SU-DHL-6 (cell line): ENCODE measurements at regions not wholly inside any gene's neighbourhood (a gene's known extent, or its start where the extent isn't known, plus 50 kb on each side); places are given as distances from the start of the nearest gene placed in this dataset.

Experiments
- H2AFZ ChIP-seq: fragments of 200-600 bp; sonication (generic); 2 replicates; pipeline ENCODE4 v1.6.1; 2014; ENCODE audit warnings: low read depth, mild to moderate bottlenecking, moderate library complexity, mixed read lengths, antibody characterized with exemption, low read length; ENCODE audit not compliant: severe bottlenecking
- H3F3A ChIP-seq: fragments of 200-600 bp; shearing (Covaris generic); 2 replicates; pipeline ENCODE4 v1.6.0; 2016; ENCODE audit warnings: antibody characterized with exemption, mild to moderate bottlenecking; ENCODE audit not compliant: insufficient read depth
- H3K27ac ChIP-seq: fragments of 200-600 bp; sonication (generic); 2 replicates; pipeline ENCODE4 v1.5.1; 2016; ENCODE audit warnings: low read depth, mild to moderate bottlenecking, low read length, moderate library complexity, mixed read lengths
- H3K27me3 ChIP-seq: fragments of 200-600 bp; sonication (generic), shearing (Covaris generic); 2 replicates; pipeline ENCODE4 v1.6.0; 2014; ENCODE audit warnings: mild to moderate bottlenecking, low read length
- H3K36me3 ChIP-seq: fragments of 200-600 bp; sonication (generic); 2 replicates; pipeline ENCODE4 v1.6.1; 2014; ENCODE audit warnings: mild to moderate bottlenecking, low read length, mixed read lengths
- H3K4me2 ChIP-seq: fragments of 300-600, 200-600 bp; shearing (Covaris generic), sonication (generic); 2 replicates; pipeline ENCODE4 v1.6.0; 2014; ENCODE audit warnings: low read length, low read depth, mild to moderate bottlenecking; ENCODE audit not compliant: poor library complexity, severe bottlenecking
- H3K4me3 ChIP-seq: fragments of 200-600 bp; sonication (generic); 2 replicates; pipeline ENCODE4 v1.5.1; 2014; ENCODE audit warnings: antibody characterized with exemption, low read length, mild to moderate bottlenecking, mixed read lengths; ENCODE audit not compliant: insufficient read depth, poor library complexity, severe bottlenecking
- H3K79me2 ChIP-seq: fragments of 200-600 bp; sonication (generic); 2 replicates; pipeline ENCODE4 v1.6.1; 2014; ENCODE audit warnings: mild to moderate bottlenecking, low read length, moderate library complexity; ENCODE audit not compliant: insufficient read depth
- H3K9ac ChIP-seq: fragments of 200-600 bp; sonication (generic); 2 replicates; pipeline ENCODE4 v1.7.0; 2014; ENCODE audit warnings: mild to moderate bottlenecking, low read length
- H3K9me2 ChIP-seq: fragments of 200-600 bp; sonication (generic); replicated peaks from 2 replicates; pipeline ENCODE4 v1.6.1; 2014; ENCODE audit warnings: low read length; ENCODE audit not compliant: insufficient read depth
- H3K9me3 ChIP-seq: fragments of 200-600 bp; sonication (generic); 2 replicates; pipeline ENCODE4 v1.6.1; 2014; ENCODE audit warnings: low read length, mixed read lengths; ENCODE audit not compliant: insufficient read depth
- H4K20me1 ChIP-seq: fragments of 200-600 bp; sonication (generic); 2 replicates; pipeline ENCODE4 v1.6.1; 2014; ENCODE audit warnings: low read depth, mild to moderate bottlenecking, antibody characterized with exemption, low read length, moderate library complexity, mixed read lengths
- EZH2phosphoT487 ChIP-seq: fragments of 200-600 bp; sonication (generic), shearing (Covaris generic); conservative IDR thresholded peaks from 2 replicates; pipeline ENCODE4 v1.6.1; 2018; ENCODE audit warnings: mild to moderate bottlenecking, antibody characterized with exemption, low read length, moderate library complexity, mixed read lengths
- TF ChIP-seq, protein P1 (sequence below): fragments of 200-600 bp; sonication (generic); IDR thresholded peaks from one replicate; pipeline ENCODE4 v1.5.1; 2017; ENCODE audit warnings: antibody characterized with exemption, mild to moderate bottlenecking, low read length, moderate library complexity; ENCODE audit not compliant: insufficient read depth, poor library complexity, severe bottlenecking

GRCh38 chr21:19771881-19772280 lies 1226.3 kb upstream of the NCAM2 start:
- Histone ChIP-seq H3K9me3 (no peaks in the 10 kb centered on the region), H2AFZ (peak overlapping the region; percentile 76), H4K20me1 (no peaks in the 10 kb centered on the region), H3K9ac (no peak overlapping the region), H3K27me3 (no peaks in the 10 kb centered on the region), H3K4me3 (no peak overlapping the region), H3K4me2 (no peak overlapping the region), H3K79me2 (no peaks in the 10 kb centered on the region), H3F3A (no peaks in the 10 kb centered on the region), H3K36me3 (no peaks in the 10 kb centered on the region), H3K27ac (no peak overlapping the region), H3K9me2 (no peaks in the 10 kb centered on the region)
- TF ChIP-seq, protein P1, sequence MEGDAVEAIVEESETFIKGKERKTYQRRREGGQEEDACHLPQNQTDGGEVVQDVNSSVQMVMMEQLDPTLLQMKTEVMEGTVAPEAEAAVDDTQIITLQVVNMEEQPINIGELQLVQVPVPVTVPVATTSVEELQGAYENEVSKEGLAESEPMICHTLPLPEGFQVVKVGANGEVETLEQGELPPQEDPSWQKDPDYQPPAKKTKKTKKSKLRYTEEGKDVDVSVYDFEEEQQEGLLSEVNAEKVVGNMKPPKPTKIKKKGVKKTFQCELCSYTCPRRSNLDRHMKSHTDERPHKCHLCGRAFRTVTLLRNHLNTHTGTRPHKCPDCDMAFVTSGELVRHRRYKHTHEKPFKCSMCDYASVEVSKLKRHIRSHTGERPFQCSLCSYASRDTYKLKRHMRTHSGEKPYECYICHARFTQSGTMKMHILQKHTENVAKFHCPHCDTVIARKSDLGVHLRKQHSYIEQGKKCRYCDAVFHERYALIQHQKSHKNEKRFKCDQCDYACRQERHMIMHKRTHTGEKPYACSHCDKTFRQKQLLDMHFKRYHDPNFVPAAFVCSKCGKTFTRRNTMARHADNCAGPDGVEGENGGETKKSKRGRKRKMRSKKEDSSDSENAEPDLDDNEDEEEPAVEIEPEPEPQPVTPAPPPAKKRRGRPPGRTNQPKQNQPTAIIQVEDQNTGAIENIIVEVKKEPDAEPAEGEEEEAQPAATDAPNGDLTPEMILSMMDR: no peak
- no peak for TF ChIP-seq EZH2phosphoT487

DNA sequence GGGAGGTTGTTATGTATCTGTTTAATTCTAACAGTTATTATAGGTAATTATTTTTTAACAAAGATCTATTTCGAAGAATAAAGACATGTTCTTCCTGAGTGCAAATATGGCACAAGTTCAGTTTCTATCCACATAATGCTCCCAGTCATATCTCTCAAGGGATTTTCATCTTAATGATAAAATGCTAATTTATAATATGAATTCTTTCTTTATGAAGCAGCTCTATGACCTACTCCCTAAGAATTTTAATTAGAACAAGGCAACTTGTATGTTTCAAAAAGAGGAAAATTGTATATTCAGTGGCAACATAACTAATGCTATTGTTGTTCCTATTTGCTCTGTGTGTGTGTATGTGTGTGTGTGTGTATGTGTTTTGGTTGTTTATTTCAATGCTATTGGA lies 1222.1 kb upstream of the NCAM2 start:
- Histone ChIP-seq H3K79me2 (no peaks in the 10 kb centered on the region), H3K27me3 (no peaks in the 10 kb centered on the region), H3F3A (no peaks in the 10 kb centered on the region), H4K20me1 (no peaks in the 10 kb centered on the region), H3K36me3 (no peaks in the 10 kb centered on the region), H3K9me3 (peaks cover 9% of the 10 kb centered on the region; the same call in 1 of the 2 replicates), H2AFZ (no peak overlapping the region), H3K9ac (no peak overlapping the region), H3K9me2 (no peaks in the 10 kb centered on the region), H3K27ac (no peak overlapping the region), H3K4me2 (no peak overlapping the region), H3K4me3 (no peak overlapping the region)
- TF ChIP-seq EZH2phosphoT487: no peak
- TF ChIP-seq, protein P1: no peak

DNA sequence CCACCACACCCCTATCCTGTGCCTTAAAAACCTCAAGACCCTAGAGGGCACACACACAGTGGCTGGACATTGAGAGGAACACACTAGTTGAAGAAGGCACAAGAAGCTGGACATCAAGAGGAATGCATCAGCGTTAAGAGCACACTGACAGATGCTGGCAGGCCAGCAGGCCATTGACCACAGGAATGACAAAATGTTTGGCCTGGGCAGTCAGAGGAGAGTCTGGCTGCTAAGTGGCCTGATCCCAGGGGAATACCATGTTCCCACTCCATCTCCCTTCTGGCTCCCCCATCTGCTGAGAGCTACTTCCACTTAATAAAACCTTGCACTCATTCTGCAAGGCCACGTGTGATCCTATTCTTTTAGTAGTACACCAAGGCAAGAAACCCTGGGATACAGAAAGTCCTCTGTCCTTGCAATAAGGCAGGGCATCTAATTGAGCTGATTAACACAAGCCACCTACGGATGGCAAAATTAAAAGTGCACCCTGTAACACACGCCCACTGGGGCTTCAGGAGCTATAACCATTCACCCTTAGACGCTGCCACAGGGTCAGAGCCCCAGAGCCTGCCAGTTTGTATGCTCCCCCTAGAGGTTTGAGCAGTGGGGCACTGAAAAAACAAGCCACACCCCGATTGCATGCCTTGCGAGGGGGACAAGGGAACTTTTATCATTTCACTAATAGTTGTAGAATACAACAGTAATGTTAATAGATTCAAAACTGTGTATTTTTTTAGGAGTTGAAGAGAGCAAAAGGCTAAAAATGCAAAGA lies 1216.1 kb upstream of the NCAM2 start:
- Histone ChIP-seq H4K20me1 (no peaks in the 10 kb centered on the region), H3K27me3 (no peaks in the 10 kb centered on the region), H3F3A (no peaks in the 10 kb centered on the region), H3K27ac (no peak overlapping the region), H3K4me2 (no peak overlapping the region), H3K9ac (no peak overlapping the region), H3K79me2 (no peaks in the 10 kb centered on the region), H3K4me3 (no peak overlapping the region), H3K9me3 (peaks cover 36% of the 10 kb centered on the region), H3K36me3 (no peaks in the 10 kb centered on the region), H3K9me2 (no peaks in the 10 kb centered on the region), H2AFZ (peak overlapping the region; percentile 38)
- TF ChIP-seq, protein P1: no peak
- TF ChIP-seq EZH2phosphoT487: no peak
